HG02678 (cell line): ENCODE measurements at regions not wholly inside any gene's neighbourhood (a gene's known extent, or its start where the extent isn't known, plus 50 kb on each side); places are given as distances from the start of the nearest gene placed in this dataset.

ENCODE experiments used
- ATAC-seq: cut with Tn5 transposase; IDR thresholded peaks from one replicate; pipeline ENCODE4 v1.9.1; 2021; ENCODE audit warnings: mild to moderate bottlenecking, moderate library complexity; ENCODE audit not compliant: unreplicated experiment

- no peak for ATAC-seq
These were observed 309.9 kb upstream of the MGMT start for GRCh38 chr10:129157185-129157584.

DNA sequence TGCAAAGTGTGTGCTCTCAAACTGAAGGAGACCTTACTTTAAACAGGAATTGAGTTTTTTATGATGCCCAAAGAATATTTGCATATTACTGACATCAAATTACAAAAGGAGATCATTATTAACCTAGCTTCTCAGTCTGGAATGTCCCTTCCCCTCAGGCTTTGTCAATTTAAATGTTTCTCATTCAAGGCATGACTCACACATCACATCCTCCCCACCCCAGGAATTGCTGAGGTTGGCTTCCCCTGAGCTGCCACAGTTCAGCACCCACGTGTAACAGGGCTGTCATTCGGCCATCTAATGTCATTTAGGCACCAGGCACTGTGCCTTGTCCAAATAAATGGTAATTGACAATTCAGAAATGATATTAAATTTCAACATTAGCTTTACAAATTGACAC, 305.9 kb upstream of the MGMT start:
- ATAC-seq = no peak

- no peak for ATAC-seq
These were observed 303.5 kb upstream of the MGMT start for GRCh38 chr10:129163531-129163930.

DNA sequence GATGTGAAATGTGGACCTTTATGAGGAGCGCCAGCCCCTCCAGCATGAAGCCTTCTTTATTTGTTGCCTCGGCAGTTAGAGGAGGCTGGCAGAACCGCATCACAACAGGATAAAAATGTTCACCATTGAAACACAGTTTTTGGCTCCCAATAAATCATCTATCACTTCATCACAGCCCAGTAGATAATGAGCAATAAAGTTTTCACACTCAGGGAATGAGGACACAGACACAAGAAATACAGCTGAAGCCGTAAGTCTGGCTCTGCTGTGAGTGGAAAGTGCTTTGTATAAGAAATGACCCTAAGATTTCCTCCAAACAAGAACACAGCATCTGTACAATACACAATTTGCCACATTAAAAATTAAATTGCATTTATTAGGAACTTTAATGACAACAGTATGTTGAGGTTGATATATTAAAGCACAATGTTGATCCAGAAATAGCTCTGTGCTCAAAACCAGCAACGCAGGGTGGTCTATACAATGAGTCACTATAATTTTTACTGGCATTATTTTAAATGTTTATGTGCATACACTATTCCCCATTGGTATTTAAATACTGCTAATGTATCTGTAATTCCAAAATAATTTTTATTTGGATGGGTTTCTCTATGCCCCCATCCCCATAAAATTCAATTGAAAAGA, 301.8 kb upstream of the MGMT start:
- no peak for ATAC-seq

- ATAC-seq = no peak
These were observed 301.3 kb upstream of the MGMT start for GRCh38 chr10:129165770-129166169.

DNA sequence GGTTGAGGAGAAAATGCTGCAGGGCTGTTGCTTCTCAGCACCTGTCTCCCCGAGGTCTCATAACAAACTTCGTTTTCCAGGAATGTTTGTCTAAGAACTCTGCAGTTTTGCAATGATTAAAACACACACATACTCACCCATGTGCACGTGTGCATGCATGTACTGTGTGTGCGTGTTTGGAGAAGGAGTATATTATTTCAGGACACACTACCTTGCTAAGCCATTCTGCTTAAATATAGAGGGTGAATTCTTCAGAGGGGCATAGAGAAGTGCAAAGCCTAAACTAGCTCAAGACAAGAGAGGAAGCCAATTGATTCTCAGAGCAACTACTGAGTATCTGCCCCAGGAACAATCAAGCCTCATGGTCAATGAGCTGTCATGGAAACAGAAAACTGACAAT, 298.4 kb upstream of the MGMT start:
- ATAC-seq = no peak

DNA sequence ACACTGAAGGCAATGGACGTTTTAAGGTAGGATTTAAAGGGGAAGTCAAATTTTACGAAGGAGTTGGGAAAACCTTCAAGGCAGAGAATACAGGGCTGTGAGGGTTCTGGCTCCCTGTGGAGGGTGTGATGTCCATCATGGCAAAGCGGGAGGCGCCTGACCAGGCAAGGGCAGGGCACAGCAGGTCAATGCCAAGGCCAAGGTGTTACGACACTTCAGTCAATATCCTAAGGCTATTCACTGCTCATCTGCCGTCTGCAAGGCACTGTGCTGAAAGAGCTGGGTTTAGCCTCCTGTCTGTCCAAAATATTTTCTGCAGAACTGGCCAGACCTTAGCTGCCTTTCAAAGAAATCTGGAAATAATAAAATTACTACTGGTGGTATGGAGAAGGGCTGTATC, 297.9 kb upstream of the MGMT start:
- ATAC-seq = no peak

GRCh38 chr10:129170812-129171211, 296.2 kb upstream of the MGMT start:
- no peak for ATAC-seq

GRCh38 chr10:129171812-129172211, 295.2 kb upstream of the MGMT start:
- ATAC-seq = no peak

GRCh38 chr10:129174232-129175014, 292.6 kb upstream of the MGMT start:
- ATAC-seq = no peak

DNA sequence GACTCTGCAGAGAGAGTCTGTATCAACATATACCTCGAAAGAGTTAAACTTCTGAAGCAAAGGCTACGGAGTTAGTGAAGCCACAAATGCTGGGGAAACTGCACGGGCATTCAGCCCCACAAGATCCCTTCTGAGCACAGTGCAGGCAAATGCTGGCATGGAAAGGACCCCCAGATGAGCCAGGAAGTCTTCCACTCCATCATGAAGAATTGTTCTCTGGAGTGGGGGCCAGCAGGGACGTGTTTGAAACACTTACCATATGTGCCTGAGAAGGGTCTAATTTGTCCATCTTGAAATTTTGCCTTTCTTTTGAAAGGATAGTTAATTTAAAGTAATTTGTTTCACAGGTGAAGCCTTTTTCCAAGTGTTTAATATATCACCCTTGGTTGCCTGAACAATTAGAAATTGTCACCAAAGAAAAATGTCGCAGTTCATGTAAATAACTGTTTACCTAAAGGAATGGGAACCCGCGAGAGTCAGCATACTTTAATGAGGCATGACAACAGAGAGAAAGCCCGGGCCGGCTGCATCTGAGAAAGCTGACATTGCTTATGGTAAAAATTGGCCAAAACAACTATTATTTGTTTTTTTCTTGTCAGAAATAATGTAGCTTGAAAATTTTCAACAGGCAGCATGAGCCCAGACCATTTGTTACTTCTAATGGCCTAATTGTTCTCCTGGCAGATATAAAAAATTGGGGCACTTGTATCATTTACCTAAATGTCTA, 287.6 kb upstream of the MGMT start:
- ATAC-seq = no peak

GRCh38 chr10:129179972-129180678, 286.9 kb upstream of the MGMT start:
- no peak for ATAC-seq

DNA sequence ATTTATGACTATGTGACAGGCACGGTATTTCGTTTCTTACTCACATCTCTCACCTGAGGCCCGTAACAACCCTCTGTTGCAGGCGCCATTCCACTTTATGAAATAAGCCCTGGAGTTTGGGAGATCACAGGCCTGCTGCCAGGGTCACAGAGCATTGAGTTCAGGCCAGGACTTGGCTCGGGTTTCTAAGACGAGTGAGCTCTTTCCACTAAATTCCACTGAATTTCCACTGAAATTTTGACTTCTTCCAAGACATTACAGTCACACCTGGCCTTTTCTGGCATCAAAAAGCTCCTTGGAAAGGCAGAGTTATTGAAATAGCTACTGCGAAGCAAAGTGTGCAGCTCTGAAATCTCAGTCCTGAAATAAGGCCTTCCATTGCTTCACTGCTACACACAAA, 282.8 kb upstream of the MGMT start:
- no peak for ATAC-seq

- ATAC-seq = no peak
These were observed 279.7 kb upstream of the MGMT start for GRCh38 chr10:129187331-129187730.

GRCh38 chr10:129191797-129192196, 275.2 kb upstream of the MGMT start:
- ATAC-seq = no peak

DNA sequence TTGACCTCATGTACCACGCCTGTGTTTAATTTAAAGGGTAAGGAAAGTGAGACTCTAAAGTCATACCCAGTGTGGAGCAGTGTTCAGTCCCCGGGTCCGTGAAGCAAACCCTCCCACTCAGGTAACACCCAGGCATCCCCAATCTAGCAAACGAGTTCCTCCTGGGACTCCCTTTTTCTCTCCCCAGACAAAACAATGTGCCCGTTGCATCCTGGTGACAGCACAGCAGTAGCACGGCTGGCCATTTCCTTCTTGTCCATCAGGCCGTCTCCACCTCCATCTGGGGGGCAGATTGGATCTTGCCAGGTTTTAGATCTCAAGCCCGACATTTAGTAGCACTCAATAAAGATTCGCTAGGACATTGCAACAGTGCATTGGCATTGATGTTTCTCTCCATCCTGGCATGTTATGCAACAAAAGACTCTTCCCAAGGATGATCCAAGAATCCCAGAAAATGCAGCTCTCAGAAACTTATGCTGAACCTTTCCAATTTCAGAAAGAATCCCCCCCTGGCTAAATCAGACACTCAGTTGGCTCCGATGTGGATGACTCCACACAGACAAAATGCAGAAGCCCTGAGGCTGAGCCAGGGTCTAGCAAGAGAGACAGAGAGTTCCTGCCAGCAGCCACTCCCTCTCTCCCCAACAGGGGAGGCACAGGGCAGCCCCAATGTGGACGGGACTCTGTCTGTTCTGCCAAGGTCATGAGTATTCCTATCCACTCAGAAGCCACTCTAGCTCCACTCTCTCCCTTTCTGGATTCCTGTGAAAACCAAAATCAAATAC, 274.5 kb upstream of the MGMT start:
- ATAC-seq = no peak

- ATAC-seq = no peak
These were observed 273.9 kb upstream of the MGMT start for GRCh38 chr10:129193148-129193547.

GRCh38 chr10:129194181-129194870, 272.7 kb upstream of the MGMT start:
- ATAC-seq = no peak

DNA sequence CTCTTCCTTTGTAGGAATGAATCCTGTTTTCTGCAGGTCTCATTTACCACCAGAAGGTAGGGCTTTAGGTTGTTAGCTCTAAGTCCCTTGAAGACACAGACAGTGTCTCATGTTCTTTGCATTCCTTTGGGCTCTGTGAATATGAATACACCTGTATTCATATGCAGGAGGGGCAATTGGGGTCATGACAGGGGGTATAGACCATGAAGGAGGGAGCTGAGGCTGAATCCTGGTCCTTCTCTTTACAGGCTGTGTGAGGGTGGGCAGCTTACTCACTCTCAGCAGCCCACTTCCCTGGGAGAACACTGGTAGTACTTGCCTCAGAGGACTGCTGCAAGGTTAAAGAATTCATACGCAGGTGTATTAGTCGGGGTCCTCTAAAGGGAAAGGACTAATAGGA, 267.2 kb upstream of the MGMT start:
- ATAC-seq = no peak

- ATAC-seq = no peak
These were observed 263.2 kb upstream of the MGMT start for GRCh38 chr10:129203819-129204218.
